ENCODE measurements at regions not wholly inside any gene's neighbourhood (a gene's known extent, or its start where the extent isn't known, plus 50 kb on each side); places are given as distances from the start of the nearest gene placed in this dataset.

DNA sequence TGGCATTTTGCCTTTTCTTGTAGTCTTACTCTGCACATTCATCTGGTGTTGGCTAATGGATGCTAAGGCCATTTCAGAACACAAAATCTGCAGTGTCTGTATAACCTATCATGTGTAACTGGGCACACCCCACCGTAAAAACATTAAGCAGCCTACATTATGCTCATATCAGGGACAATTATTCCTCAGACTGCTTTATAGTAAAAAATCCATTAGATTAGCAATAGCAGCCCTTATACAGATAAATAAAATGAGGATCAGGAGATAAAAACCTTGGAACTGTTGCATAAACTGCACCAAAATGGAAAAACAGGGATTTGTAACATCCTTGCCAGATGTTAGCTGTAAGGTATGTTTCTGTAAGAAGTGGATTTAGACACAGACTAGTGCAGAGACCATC lies 288.8 kb downstream of the HS3ST1 start:
- Histone ChIP-seq H3K79me2 (ENCODE audit: insufficient read depth, low read length) (no peaks in the 10 kb centered on the region), H3K9ac (ENCODE audit: low read depth, low read length, poor library complexity, severe bottlenecking) (no peak overlapping the region), H3K9me3 (ENCODE audit: insufficient read depth, low read depth, low read length) (no peaks in the 10 kb centered on the region), H3K4me2 (ENCODE audit: low read depth, low read length, poor library complexity, severe bottlenecking) (no peak overlapping the region), H3K4me1 (ENCODE audit: insufficient read depth, low read length, poor library complexity, severe bottlenecking) (no peaks in the 10 kb centered on the region), H3K4me3 (ENCODE audit: low read length, poor library complexity, severe bottlenecking) (no peak overlapping the region), H4K20me1 (ENCODE audit: insufficient read depth, low read length, poor library complexity, severe bottlenecking) (no peaks in the 10 kb centered on the region), H3K36me3 (ENCODE audit: insufficient read depth, low read length) (peaks cover 16% of the 10 kb centered on the region; the same call in 1 of the 2 replicates), H2AFZ (ENCODE audit: low read length) (no peak overlapping the region), H3K27me3 (ENCODE audit: insufficient read depth, low read length, poor library complexity, severe bottlenecking) (no peaks in the 10 kb centered on the region), H3F3A (ENCODE audit: low read depth) (no peaks in the 10 kb centered on the region), H3K9me2 (replicated peaks; ENCODE audit: low read depth, low read length) (no peaks in the 10 kb centered on the region)
- TF ChIP-seq EZH2phosphoT487 (IDR thresholded peaks at IDR 0.05; ENCODE audit: borderline replicate concordance): no peak
- TF ChIP-seq, protein P1, sequence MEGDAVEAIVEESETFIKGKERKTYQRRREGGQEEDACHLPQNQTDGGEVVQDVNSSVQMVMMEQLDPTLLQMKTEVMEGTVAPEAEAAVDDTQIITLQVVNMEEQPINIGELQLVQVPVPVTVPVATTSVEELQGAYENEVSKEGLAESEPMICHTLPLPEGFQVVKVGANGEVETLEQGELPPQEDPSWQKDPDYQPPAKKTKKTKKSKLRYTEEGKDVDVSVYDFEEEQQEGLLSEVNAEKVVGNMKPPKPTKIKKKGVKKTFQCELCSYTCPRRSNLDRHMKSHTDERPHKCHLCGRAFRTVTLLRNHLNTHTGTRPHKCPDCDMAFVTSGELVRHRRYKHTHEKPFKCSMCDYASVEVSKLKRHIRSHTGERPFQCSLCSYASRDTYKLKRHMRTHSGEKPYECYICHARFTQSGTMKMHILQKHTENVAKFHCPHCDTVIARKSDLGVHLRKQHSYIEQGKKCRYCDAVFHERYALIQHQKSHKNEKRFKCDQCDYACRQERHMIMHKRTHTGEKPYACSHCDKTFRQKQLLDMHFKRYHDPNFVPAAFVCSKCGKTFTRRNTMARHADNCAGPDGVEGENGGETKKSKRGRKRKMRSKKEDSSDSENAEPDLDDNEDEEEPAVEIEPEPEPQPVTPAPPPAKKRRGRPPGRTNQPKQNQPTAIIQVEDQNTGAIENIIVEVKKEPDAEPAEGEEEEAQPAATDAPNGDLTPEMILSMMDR (conservative IDR thresholded peaks at IDR 0.05; ENCODE audit: low read length): no peak

DNA sequence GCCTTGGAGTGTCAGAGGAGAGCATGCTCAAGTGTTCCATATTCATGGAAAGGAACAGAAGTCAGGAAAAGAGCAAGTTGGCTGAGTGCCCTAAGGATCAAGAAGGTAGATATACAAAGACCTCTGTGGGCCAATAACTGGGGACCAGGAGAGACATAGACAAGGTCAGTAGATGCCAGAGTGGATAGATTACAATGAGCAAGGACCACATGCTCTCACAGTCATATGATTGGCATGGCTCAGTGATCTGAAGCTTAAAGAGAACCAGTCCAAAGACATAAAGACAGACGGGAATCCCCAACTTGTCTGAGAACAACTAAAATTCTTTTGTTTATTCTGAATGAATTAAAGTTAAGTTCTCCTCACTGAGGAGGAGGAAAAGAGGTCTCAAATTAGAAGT lies 289.7 kb downstream of the HS3ST1 start:
- no peak overlapping the region for H3K9ac ChIP-seq (ENCODE audit: low read depth, low read length, poor library complexity, severe bottlenecking)
- H3K36me3 ChIP-seq (ENCODE audit: insufficient read depth, low read length): peaks cover 16% of the 10 kb centered on the region; the same call in 1 of the 2 replicates
- no peaks in the 10 kb centered on the region for H3K27me3 ChIP-seq (ENCODE audit: insufficient read depth, low read length, poor library complexity, severe bottlenecking)
- TF ChIP-seq, protein P1 (conservative IDR thresholded peaks at IDR 0.05; ENCODE audit: low read length): no peak
- TF ChIP-seq EZH2phosphoT487 (IDR thresholded peaks at IDR 0.05; ENCODE audit: borderline replicate concordance): no peak
- no peaks in the 10 kb centered on the region for H3K9me3 ChIP-seq (ENCODE audit: insufficient read depth, low read depth, low read length)
- H3K4me2 ChIP-seq (ENCODE audit: low read depth, low read length, poor library complexity, severe bottlenecking): no peak overlapping the region
- no peaks in the 10 kb centered on the region for H4K20me1 ChIP-seq (ENCODE audit: insufficient read depth, low read length, poor library complexity, severe bottlenecking)
- H2AFZ ChIP-seq (ENCODE audit: low read length): no peak overlapping the region
- H3K79me2 ChIP-seq (ENCODE audit: insufficient read depth, low read length): no peaks in the 10 kb centered on the region
- H3K4me1 ChIP-seq (ENCODE audit: insufficient read depth, low read length, poor library complexity, severe bottlenecking): no peaks in the 10 kb centered on the region
- no peaks in the 10 kb centered on the region for H3F3A ChIP-seq (ENCODE audit: low read depth)
- no peak overlapping the region for H3K4me3 ChIP-seq (ENCODE audit: low read length, poor library complexity, severe bottlenecking)
- no peaks in the 10 kb centered on the region for H3K9me2 ChIP-seq (replicated peaks; ENCODE audit: low read depth, low read length)

DNA sequence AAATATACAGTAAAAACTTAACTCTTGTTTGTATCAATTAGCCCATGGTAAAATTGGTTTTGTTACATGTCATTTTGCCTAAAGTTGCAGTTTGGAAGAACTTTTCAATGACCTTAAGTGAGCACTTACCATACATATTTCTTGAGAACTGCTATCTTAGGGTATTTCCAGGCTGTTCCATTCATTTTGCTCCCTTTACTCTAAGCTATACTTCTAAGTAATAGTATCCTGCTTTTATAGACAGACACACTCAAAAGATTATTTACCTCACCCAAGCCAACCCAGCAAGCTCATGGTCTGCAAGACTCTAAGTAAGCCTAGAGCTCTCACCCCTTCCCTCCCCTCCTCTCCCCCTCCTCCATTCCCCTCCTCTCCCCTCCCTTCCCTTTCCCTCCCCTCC lies 294.0 kb downstream of the HS3ST1 start:
- Histone ChIP-seq H3K4me2 (ENCODE audit: low read depth, low read length, poor library complexity, severe bottlenecking) (no peak overlapping the region), H3K79me2 (ENCODE audit: insufficient read depth, low read length) (no peaks in the 10 kb centered on the region), H2AFZ (ENCODE audit: low read length) (no peak overlapping the region), H3K36me3 (ENCODE audit: insufficient read depth, low read length) (no peaks in the 10 kb centered on the region; the same call in 1 of the 2 replicates), H3K9me2 (replicated peaks; ENCODE audit: low read depth, low read length) (no peaks in the 10 kb centered on the region), H3K27me3 (ENCODE audit: insufficient read depth, low read length, poor library complexity, severe bottlenecking) (no peaks in the 10 kb centered on the region), H3K9me3 (ENCODE audit: insufficient read depth, low read depth, low read length) (peaks cover 8% of the 10 kb centered on the region; the same call in 1 of the 2 replicates), H4K20me1 (ENCODE audit: insufficient read depth, low read length, poor library complexity, severe bottlenecking) (no peaks in the 10 kb centered on the region), H3K4me1 (ENCODE audit: insufficient read depth, low read length, poor library complexity, severe bottlenecking) (peaks cover 4% of the 10 kb centered on the region), H3K9ac (ENCODE audit: low read depth, low read length, poor library complexity, severe bottlenecking) (no peak overlapping the region), H3F3A (ENCODE audit: low read depth) (no peaks in the 10 kb centered on the region), H3K4me3 (ENCODE audit: low read length, poor library complexity, severe bottlenecking) (no peak overlapping the region)
- no peak for TF ChIP-seq EZH2phosphoT487 (IDR thresholded peaks at IDR 0.05; ENCODE audit: borderline replicate concordance)
- TF ChIP-seq, protein P1 (conservative IDR thresholded peaks at IDR 0.05; ENCODE audit: low read length): no peak

All from Loucy (cell line).